Tibial nerve (tissue), 4 donors: ENCODE measurements at regions not wholly inside any gene's neighbourhood (a gene's known extent, or its start where the extent isn't known, plus 50 kb on each side); places are given as distances from the start of the nearest gene placed in this dataset.

Experiments
- DNase-seq, 2 donors: peaks; one replicate each; pipeline ENCODE4 v3.0.0-alpha.2; 2019; ENCODE audit warnings: low spot score in 2 of 2
- H3K27ac ChIP-seq, 4 donors: fragments of 200-600 bp; sonication (generic) in 3 of 4; one replicate each; pipeline ENCODE4 v1.5.1; 2017 to 2019; ENCODE audit warnings: mild to moderate bottlenecking in 1 of 4
- H3K27me3 ChIP-seq, 2 donors: fragments of 200-600 bp; sonication (generic) in 1 of 2; one replicate each; pipeline versions ENCODE4 v1.5.1 to v1.6.0; 2017 to 2019
- H3K36me3 ChIP-seq, 3 donors: fragments of 200-600 bp; sonication (generic); one replicate each; pipeline ENCODE4 v1.5.1; 2018 to 2019
- H3K4me1 ChIP-seq, 4 donors: fragments of 200-600 bp; sonication (generic) in 3 of 4; one replicate each; pipeline ENCODE4 v1.5.1; 2017 to 2019
- H3K4me3 ChIP-seq, 4 donors: fragments of 200-600 bp; sonication (generic) in 3 of 4; one replicate each; pipeline ENCODE4 v1.5.1; 2017 to 2019; ENCODE audit warnings: mild to moderate bottlenecking in 1 of 4, moderate library complexity in 1 of 4
- H3K9me3 ChIP-seq, 4 donors: fragments of 200-600 bp; sonication (generic) in 3 of 4; one replicate each; pipeline ENCODE4 v1.5.1; 2017 to 2019
- EP300 ChIP-seq, 2 donors: sonication (generic); formaldehyde crosslinking; IDR thresholded peaks; one replicate each; pipeline ENCODE4 v1.6.1; 2017; ENCODE audit warnings: antibody characterized with exemption in 2 of 2, mild to moderate bottlenecking in 1 of 2
- POLR2A ChIP-seq, 2 donors: fragments of 450-650 bp; IDR thresholded peaks; one replicate each; pipeline ENCODE4 v1.6.1; 2017; ENCODE audit warnings: antibody characterized with exemption in 2 of 2, mild to moderate bottlenecking in 2 of 2, moderate library complexity in 2 of 2
- WGBS, 2 donors: methylation state at CpG; one replicate each; pipeline ENCODE4 v1.1.5; 2018; 5-methylcytosine and 5-hydroxymethylcytosine counted together
- TF ChIP-seq, protein P1 (sequence below), 5 experiments: fragments of 200-600 bp in 3 of 5; fragments of 450-650 bp in 2 of 5; sonication (generic) in 3 of 5; IDR thresholded peaks; one replicate each; pipeline ENCODE4 v1.5.1; 2016 to 2019; ENCODE audit warnings: antibody characterized with exemption in 5 of 5, mild to moderate bottlenecking in 3 of 5, moderate library complexity in 2 of 5

DNA sequence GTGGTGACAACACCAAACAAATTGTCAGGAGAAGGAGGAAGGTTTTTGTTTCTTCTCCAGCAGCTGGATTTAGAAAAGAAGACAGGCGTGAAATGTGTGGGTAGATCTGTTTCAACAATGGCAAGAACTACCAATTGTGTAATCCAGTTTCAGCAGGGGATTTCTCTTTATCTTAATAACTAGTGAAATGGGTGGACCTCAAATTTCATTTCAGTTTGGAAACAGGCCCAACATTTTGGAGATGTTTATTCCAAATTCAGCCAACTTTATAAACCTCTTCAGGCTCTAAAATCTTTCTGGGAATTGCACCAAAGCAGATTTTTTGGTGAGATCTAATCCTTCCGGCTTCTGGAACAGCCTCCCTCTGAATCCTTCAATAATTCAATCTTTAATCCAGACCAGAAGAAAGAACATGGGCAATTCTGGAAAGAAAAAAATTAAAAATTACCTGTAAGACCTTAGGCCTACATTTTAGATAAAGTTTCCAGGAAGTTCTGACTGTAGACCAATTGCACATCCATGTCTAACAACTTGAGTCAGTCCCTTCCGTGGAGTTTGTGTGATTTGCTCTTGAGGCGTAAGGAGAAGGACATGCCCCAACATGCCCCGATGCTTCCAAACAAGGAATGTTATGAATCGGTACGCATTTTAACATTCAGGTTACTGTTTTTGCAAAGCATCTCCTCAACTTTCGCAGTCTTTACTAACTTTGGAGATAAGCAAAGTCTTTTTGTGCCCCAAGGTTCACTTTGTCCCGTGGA lies 423.6 kb downstream of the IRX1 start:
- peaks cover 0 to 55% (median 11%) of the 10 kb centered on the region in 4 donors for H3K4me1 ChIP-seq
- 81 to 82% methylated on average over 9 of the region's 9 CpGs for WGBS, 2 donors
- no peak overlapping the region for H3K4me3 ChIP-seq
- no peaks in the 10 kb centered on the region for H3K27me3 ChIP-seq
- TF ChIP-seq EP300 (IDR thresholded peaks at IDR 0.05) (peak in 1 of 2 donors; percentile 42), POLR2A (IDR thresholded peaks at IDR 0.05) (no peak)
- TF ChIP-seq, protein P1, sequence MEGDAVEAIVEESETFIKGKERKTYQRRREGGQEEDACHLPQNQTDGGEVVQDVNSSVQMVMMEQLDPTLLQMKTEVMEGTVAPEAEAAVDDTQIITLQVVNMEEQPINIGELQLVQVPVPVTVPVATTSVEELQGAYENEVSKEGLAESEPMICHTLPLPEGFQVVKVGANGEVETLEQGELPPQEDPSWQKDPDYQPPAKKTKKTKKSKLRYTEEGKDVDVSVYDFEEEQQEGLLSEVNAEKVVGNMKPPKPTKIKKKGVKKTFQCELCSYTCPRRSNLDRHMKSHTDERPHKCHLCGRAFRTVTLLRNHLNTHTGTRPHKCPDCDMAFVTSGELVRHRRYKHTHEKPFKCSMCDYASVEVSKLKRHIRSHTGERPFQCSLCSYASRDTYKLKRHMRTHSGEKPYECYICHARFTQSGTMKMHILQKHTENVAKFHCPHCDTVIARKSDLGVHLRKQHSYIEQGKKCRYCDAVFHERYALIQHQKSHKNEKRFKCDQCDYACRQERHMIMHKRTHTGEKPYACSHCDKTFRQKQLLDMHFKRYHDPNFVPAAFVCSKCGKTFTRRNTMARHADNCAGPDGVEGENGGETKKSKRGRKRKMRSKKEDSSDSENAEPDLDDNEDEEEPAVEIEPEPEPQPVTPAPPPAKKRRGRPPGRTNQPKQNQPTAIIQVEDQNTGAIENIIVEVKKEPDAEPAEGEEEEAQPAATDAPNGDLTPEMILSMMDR (IDR thresholded peaks at IDR 0.05), result no peak
- H3K27ac ChIP-seq, result peak overlapping the region in 3 of 4 donors; percentile 55 to 63 (median 57)
- DNase-seq, result peak in 1 of 2 donors; percentile 22
- H3K36me3 ChIP-seq, result no peaks in the 10 kb centered on the region
- no peaks in the 10 kb centered on the region for H3K9me3 ChIP-seq

DNA sequence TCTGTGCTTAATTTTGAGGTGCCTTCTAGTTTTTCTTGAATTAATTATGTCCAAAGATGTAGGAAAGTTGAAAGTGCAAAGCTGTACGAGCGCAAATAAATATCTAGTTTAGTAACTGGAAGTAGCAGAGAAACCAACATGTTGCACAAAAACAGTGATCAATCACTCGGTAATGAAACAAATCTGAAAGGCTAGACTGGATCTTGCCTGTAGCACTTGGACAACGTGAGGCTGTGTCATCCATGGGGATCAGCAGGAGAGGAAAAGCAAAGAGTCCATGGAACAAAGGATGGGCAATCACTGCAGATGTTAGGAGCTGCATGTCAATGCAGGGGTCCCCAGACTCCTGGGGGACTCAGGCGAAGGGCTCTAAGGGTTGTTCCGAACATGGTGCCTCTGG lies 424.2 kb downstream of the IRX1 start:
- no peak for DNase-seq
- Histone ChIP-seq H3K27ac (peak overlapping the region in 3 of 4 donors; percentile 21 to 63 (median 55)), H3K4me1 (peaks cover 0 to 55% (median 11%) of the 10 kb centered on the region in 4 donors), H3K4me3 (no peak overlapping the region), H3K36me3 (no peaks in the 10 kb centered on the region), H3K27me3 (no peaks in the 10 kb centered on the region), H3K9me3 (no peaks in the 10 kb centered on the region)
- WGBS, 2 donors, result 81 to 91% methylated on average over 6 of the region's 6 CpGs
- TF ChIP-seq EP300 (IDR thresholded peaks at IDR 0.05) (no peak), POLR2A (IDR thresholded peaks at IDR 0.05) (no peak)
- TF ChIP-seq, protein P1 (IDR thresholded peaks at IDR 0.05), result no peak

DNA sequence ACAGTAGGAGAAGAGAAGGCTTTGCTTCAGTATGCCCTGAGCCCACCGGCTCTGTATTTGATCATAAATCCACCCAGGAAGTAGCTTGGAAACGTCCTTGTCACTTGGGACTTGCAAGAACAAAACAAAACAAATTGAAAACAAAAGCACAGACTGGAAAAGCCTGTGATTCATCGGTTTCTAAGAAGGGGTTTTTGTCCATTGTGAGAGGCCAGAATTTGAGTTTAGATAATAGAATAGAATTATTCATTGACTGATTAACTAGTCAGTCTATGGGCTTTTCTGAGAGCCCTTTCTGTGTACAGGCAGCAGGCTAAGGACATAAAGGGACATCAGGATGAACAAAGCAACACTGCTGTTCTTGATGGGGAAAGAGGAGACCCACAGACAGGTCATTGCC lies 424.8 kb downstream of the IRX1 start:
- no peaks in the 10 kb centered on the region for H3K9me3 ChIP-seq
- no peak for DNase-seq

DNA sequence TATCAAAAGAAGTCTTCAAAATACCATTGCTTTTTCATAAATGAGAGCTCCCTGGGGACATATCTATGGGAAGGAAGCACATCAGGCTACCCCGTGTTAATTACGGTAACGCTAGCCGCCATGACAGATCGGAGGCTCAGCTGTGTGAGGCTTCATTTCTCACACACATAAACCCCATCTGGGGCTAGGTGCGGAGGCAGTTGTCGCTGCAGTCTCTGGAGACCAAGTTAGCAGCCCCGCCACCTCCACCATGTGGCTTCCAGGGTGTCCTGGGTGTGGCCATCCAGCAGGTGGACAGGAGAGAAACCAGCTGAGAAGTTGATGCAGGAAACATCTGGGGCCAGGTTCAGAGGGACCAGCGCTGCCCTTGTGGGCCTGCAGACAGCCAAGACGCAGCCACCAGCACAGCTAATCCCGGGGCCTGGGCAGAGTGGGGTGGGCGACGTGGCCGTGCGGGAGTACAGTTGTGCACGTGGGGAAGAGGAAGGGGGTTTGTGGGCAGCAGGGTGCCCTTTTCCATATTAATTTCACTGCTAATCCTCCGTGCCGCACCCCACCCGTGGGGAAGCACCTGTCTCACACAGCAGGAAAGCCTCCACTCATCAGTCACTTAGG lies 426.5 kb downstream of the IRX1 start:
- Histone ChIP-seq H3K4me3 (no peak overlapping the region), H3K27ac (peak overlapping the region in 1 of 4 donors; percentile 1), H3K36me3 (no peaks in the 10 kb centered on the region), H3K27me3 (no peaks in the 10 kb centered on the region), H3K4me1 (peaks cover 0 to 43% (median 8%) of the 10 kb centered on the region in 4 donors), H3K9me3 (no peaks in the 10 kb centered on the region)
- no peak for TF ChIP-seq EP300 (IDR thresholded peaks at IDR 0.05)
- TF ChIP-seq, protein P1 (IDR thresholded peaks at IDR 0.05), result no peak
- TF ChIP-seq POLR2A (IDR thresholded peaks at IDR 0.05), result no peak
- 90 to 91% methylated on average over 19 of the region's 19 CpGs for WGBS, 2 donors
- no peak for DNase-seq

More for the DNA sequence above, 424.8 kb downstream of the IRX1 start:
- Histone ChIP-seq H3K4me3 (no peak overlapping the region), H3K36me3 (no peaks in the 10 kb centered on the region), H3K27ac (peak overlapping the region; percentile 10 to 63 (median 38)), H3K4me1 (peaks cover 0 to 55% (median 11%) of the 10 kb centered on the region in 4 donors), H3K27me3 (no peaks in the 10 kb centered on the region)
- TF ChIP-seq, protein P1 (IDR thresholded peaks at IDR 0.05), result no peak
- peak in 1 of 2 donors; percentile 22 for TF ChIP-seq EP300 (IDR thresholded peaks at IDR 0.05)
- WGBS, 2 donors, result 9 to 20% methylated on average over 3 of the region's 3 CpGs
